Spleen (tissue), 11 donors: ENCODE measurements at regions not wholly inside any gene's neighbourhood (a gene's known extent, or its start where the extent isn't known, plus 50 kb on each side); places are given as distances from the start of the nearest gene placed in this dataset.

Experiments used
- DNase-seq: peaks from one replicate; pipeline ENCODE4 v3.0.0-alpha.2; 2020
- H3K27ac ChIP-seq, 8 donors: fragments of 200-600 bp; sonication (generic) in 7 of 8; 1 replicate in 4 of 8; 2 replicates in 4 of 8; pipeline versions ENCODE4 v1.5.0 to v1.8.0; 2016 to 2021; ENCODE audit warnings: inconsistent platforms in 4 of 8, mild to moderate bottlenecking in 4 of 8, moderate library complexity in 1 of 8
- H3K27me3 ChIP-seq, 7 donors: fragments of 200-600 bp; sonication (generic) in 6 of 7; replicated peaks in 1 of 7; 1 replicate in 4 of 7; 2 replicates in 3 of 7; pipeline versions ENCODE4 v1.5.0 to v1.8.0; 2016 to 2021; ENCODE audit warnings: inconsistent platforms in 3 of 7, mild to moderate bottlenecking in 1 of 7
- H3K36me3 ChIP-seq, 6 donors: fragments of 200-600 bp; sonication (generic) in 5 of 6; 1 replicate in 4 of 6; 2 replicates in 2 of 6; pipeline versions ENCODE4 v1.5.0 to v1.8.0; 2016 to 2021; ENCODE audit warnings: inconsistent platforms in 2 of 6
- H3K4me1 ChIP-seq, 6 donors: fragments of 200-600 bp; sonication (generic) in 5 of 6; 1 replicate in 3 of 6; 2 replicates in 3 of 6; pipeline versions ENCODE4 v1.5.0 to v1.8.0; 2016 to 2021; ENCODE audit warnings: inconsistent platforms in 3 of 6
- H3K4me3 ChIP-seq, 8 donors: fragments of 200-600 bp; sonication (generic) in 7 of 8; 1 replicate in 4 of 8; 2 replicates in 4 of 8; pipeline versions ENCODE4 v1.5.0 to v1.8.0; 2016 to 2021; ENCODE audit warnings: inconsistent platforms in 4 of 8, mild to moderate bottlenecking in 4 of 8, moderate library complexity in 2 of 8
- H3K9me3 ChIP-seq, 8 donors: fragments of 200-600 bp; sonication (generic) in 7 of 8; 1 replicate in 4 of 8; 2 replicates in 4 of 8; pipeline versions ENCODE4 v1.5.0 to v1.8.0; 2016 to 2021; ENCODE audit warnings: inconsistent platforms in 4 of 8
- POLR2A ChIP-seq, 3 donors: fragments of 450-650 bp; IDR thresholded peaks; one replicate each; pipeline ENCODE4 v1.5.1; 2017; ENCODE audit warnings: antibody characterized with exemption in 3 of 3, mild to moderate bottlenecking in 1 of 3
- POLR2AphosphoS5 ChIP-seq, 3 donors: sonication (generic); formaldehyde crosslinking; IDR thresholded peaks; one replicate each; pipeline ENCODE4 v1.5.1; 2017; ENCODE audit warnings: antibody characterized with exemption in 3 of 3
- WGBS, 5 donors: extraction: QIAGEN DNeasy Blood & Tissue Kit in 3 of 5; methylation state at CpG; one replicate each; pipeline versions ENCODE4 v1.1.5 to v1.1.7; 2013 to 2018; 5-methylcytosine and 5-hydroxymethylcytosine counted together
- intact Hi-C: fragments of 100-400 bp; cut with DNase I; formaldehyde crosslinking; loops from one replicate; pipeline ENCODE4 v1.15.0; 2023; ENCODE audit warnings: low total_unique reads
- TF ChIP-seq, protein P1 (sequence below), 11 experiments: fragments of 200-600 bp in 7 of 11; fragments of 450-650 bp in 4 of 11; sonication (generic) in 4 of 11; IDR thresholded peaks in 8 of 11; conservative IDR thresholded peaks in 3 of 11; 1 replicate in 7 of 11; 2 replicates in 4 of 11; pipeline versions ENCODE4 v1.4.0 to v1.8.0; 2016 to 2021; ENCODE audit warnings: antibody characterized with exemption in 11 of 11, inconsistent platforms in 4 of 11, mild to moderate bottlenecking in 1 of 11
- donor health status: healthy with polysubstance abuse.
- donor health status: DM: no; HTN: no; CAD: no; lungs with moderate emphysema.
- donor health status: DM: no; HTN: no; CAD: no.
- donor health status: Bipolar disorder and iron deficiency.
- donor health status: healthy.
- donor health status: DM: no; HTN: no; CAD: no.
- donor health status: DM: yes; HTN: yes; CAD: no.

DNA sequence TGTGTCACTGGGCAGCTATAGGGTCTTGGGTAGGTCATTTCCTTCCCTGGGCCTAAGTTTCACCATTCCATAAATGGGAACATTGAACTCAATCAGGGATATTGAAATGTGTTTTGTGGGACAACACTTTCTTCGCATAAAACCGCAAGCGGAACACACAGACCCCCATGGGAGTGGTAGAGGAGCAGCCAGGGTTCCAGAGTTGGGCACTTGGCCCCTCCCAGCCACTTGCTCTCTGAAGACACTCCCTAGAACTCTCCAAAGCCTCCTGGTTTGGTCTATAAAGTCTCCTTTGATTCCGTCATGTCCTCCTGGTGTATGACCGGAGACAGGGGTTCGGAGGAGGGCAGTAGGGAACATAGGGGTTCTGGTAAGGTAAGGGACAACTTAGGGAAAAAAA lies 271.7 kb downstream of the UACA start:
- H3K36me3 ChIP-seq: no peaks in the 10 kb centered on the region
- DNase-seq: peak; percentile 59
- no peak for TF ChIP-seq POLR2AphosphoS5 (IDR thresholded peaks at IDR 0.05)
- TF ChIP-seq, protein P1, sequence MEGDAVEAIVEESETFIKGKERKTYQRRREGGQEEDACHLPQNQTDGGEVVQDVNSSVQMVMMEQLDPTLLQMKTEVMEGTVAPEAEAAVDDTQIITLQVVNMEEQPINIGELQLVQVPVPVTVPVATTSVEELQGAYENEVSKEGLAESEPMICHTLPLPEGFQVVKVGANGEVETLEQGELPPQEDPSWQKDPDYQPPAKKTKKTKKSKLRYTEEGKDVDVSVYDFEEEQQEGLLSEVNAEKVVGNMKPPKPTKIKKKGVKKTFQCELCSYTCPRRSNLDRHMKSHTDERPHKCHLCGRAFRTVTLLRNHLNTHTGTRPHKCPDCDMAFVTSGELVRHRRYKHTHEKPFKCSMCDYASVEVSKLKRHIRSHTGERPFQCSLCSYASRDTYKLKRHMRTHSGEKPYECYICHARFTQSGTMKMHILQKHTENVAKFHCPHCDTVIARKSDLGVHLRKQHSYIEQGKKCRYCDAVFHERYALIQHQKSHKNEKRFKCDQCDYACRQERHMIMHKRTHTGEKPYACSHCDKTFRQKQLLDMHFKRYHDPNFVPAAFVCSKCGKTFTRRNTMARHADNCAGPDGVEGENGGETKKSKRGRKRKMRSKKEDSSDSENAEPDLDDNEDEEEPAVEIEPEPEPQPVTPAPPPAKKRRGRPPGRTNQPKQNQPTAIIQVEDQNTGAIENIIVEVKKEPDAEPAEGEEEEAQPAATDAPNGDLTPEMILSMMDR (IDR thresholded peaks at IDR 0.05 in 8 of 11, conservative IDR thresholded peaks at IDR 0.05 in 3 of 11): no peak
- no peak for TF ChIP-seq POLR2A (IDR thresholded peaks at IDR 0.05)
- H3K9me3 ChIP-seq: no peaks in the 10 kb centered on the region
- peaks cover 0 to 6% (median 0%) of the 10 kb centered on the region in 7 donors for H3K27me3 ChIP-seq
- H3K27ac ChIP-seq: peak overlapping the region in 6 of 8 donors; percentile 9 to 88 (median 83)
- peaks cover 23 to 97% (median 65%) of the 10 kb centered on the region in 6 donors for H3K4me1 ChIP-seq
- peak overlapping the region in 1 of 8 donors; percentile 60 for H3K4me3 ChIP-seq
- intact Hi-C loops: no loop called here
- 80 to 86% (median 84%) methylated on average over 6 of the region's 6 CpGs for WGBS, 5 donors

DNA sequence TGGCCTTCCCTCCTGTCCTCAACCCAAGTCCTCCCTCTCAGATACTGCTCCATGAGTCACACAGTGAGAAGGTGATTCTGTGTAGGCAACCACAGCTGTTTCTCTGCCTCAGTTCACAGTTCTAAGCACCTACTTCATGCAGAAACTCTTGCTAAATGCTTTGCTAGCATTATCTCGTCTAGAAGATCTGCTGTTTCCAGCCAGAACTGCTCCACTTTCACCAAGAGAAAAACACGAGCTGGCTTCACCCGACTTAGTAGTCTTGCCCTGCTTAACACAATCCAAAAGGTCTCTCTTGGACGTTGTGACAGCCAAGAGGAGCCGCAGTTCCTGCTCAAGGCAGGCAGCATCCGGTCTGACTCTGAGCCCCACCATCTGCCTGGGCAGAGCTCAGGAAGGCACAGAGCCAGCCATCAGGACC lies 272.1 kb downstream of the UACA start:
- intact Hi-C loops: no loop called here
- Histone ChIP-seq H3K27ac (peak overlapping the region in 3 of 8 donors; percentile 85 to 88 (median 88)), H3K36me3 (no peaks in the 10 kb centered on the region), H3K4me1 (peaks cover 23 to 100% (median 70%) of the 10 kb centered on the region in 6 donors), H3K27me3 (peaks cover 0 to 6% (median 0%) of the 10 kb centered on the region in 7 donors), H3K9me3 (no peaks in the 10 kb centered on the region), H3K4me3 (no peak overlapping the region)
- DNase-seq: peak; percentile 85
- WGBS, 5 donors: 12 to 39% (median 13%) methylated on average over 6 of the region's 6 CpGs
- TF ChIP-seq, protein P1 (IDR thresholded peaks at IDR 0.05 in 8 of 11, conservative IDR thresholded peaks at IDR 0.05 in 3 of 11): no peak
- TF ChIP-seq POLR2A (IDR thresholded peaks at IDR 0.05) (no peak), POLR2AphosphoS5 (IDR thresholded peaks at IDR 0.05) (no peak)

DNA sequence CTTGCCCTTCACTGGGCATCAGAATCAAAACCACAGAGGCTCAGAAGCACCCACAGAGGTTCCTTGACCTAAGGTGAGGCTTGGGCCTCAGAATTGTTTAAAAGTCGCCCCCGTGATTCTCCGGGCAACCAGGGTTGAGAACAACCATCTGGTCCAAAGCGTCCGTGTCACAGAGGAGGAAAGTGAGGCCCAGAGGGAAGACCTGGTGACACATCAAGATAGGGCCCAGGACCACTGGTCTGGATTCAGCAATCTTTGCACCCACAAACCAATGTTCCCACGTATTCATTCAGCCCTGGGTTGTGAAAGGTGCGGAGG lies 272.6 kb downstream of the UACA start:
- no peak overlapping the region for H3K4me3 ChIP-seq
- H3K4me1 ChIP-seq: peaks cover 23 to 100% (median 74%) of the 10 kb centered on the region in 6 donors
- TF ChIP-seq, protein P1 (IDR thresholded peaks at IDR 0.05 in 8 of 11, conservative IDR thresholded peaks at IDR 0.05 in 3 of 11): no peak
- no peak for TF ChIP-seq POLR2AphosphoS5 (IDR thresholded peaks at IDR 0.05)
- no peak for TF ChIP-seq POLR2A (IDR thresholded peaks at IDR 0.05)
- peak; percentile 51 for DNase-seq
- H3K9me3 ChIP-seq: no peaks in the 10 kb centered on the region
- no peaks in the 10 kb centered on the region for H3K36me3 ChIP-seq
- intact Hi-C loops: no loop called here
- H3K27ac ChIP-seq: no peak overlapping the region
- peaks cover 0 to 6% (median 0%) of the 10 kb centered on the region in 7 donors for H3K27me3 ChIP-seq
- WGBS, 5 donors: 76 to 88% (median 85%) methylated on average over 7 of the region's 7 CpGs

DNA sequence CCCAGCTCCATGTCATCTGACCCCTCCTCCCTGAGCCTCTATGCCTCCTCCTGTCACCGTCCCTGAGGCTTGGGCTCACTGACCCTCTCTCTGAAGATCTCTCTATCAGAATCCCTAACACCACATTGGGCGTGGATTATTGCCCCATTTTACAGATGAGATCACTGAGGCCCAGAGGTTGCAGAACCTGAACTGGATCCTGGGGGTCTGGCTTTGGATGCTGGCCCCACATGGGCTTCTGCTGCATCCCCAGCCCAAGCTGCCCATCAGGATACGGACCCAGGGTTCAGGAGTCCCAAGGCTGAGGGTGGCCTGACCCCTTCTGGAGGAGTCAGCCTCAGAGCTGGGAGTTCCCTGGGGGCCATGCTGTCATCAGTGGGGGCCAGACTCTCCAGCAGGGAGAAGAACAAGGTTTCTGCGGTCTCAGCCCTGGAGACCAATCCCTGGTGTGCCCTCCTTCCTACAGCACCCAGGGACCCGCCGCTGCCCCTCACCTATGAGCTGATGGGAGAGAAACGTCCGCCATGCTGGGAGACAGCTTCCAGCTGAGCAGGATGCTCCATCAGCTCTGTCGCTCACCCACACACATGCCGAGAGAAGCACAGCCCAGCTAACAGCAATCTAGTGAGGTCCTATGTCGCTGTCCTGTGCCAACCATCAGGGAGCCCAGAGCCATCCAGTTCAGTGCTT lies 273.1 kb downstream of the UACA start:
- H3K36me3 ChIP-seq: no peaks in the 10 kb centered on the region
- 79 to 90% (median 87%) methylated on average over 7 to 11 of the region's 11 CpGs for WGBS, 5 donors
- peaks cover 23 to 99% (median 77%) of the 10 kb centered on the region in 6 donors for H3K4me1 ChIP-seq
- no peak overlapping the region for H3K4me3 ChIP-seq
- intact Hi-C loops: no loop called here
- no peak overlapping the region for H3K27ac ChIP-seq
- DNase-seq: no peak
- H3K27me3 ChIP-seq: peaks cover 0 to 6% (median 0%) of the 10 kb centered on the region in 7 donors
- H3K9me3 ChIP-seq: no peaks in the 10 kb centered on the region
- TF ChIP-seq, protein P1 (IDR thresholded peaks at IDR 0.05 in 8 of 11, conservative IDR thresholded peaks at IDR 0.05 in 3 of 11): no peak
- TF ChIP-seq POLR2A (IDR thresholded peaks at IDR 0.05) (no peak), POLR2AphosphoS5 (IDR thresholded peaks at IDR 0.05) (no peak)
